ENCODE measurements at regions not wholly inside any gene's neighbourhood (a gene's known extent, or its start where the extent isn't known, plus 50 kb on each side); places are given as distances from the start of the nearest gene placed in this dataset.

DNA sequence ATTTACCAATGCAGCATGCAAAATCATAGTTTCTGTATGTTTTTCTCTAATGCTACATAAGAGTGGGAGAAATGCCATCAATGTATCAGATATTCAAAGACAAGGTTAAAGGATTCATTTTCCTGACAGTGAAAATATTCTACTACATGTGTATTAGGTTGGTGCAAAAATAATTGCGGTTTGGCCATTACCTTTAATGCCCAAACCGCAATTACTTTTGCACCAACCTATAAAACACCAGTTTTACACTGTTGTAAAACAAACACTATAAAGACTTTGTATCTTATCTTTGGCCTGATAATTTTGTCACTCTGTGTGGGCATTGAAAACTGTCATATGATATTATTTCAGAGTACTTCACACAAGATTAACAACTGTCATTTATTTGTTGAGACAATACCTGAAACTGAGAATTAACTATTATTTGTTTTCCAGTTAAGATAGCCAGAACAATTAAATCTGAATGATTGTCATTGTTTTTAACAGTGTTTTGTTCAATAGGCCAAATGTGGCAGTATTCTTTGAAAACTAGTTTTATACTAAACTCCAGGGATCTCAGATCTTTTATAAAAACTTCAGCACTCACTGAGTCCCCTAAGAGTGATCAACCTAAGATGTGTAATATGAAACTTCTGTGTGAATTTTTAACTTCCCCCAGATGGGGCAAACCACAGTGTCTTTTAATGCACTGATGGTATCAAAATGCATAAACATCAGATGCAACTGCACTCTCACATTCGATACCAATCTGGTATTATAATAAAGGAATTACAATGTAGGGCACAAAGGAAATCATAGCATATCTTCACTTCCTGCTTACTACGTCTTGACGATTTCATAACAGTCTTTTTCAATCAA lies 53.8 kb upstream of the FBN2 start:
- Mint-ChIP-seq H3K27ac (ENCODE audit: unreplicated experiment) (no peak overlapping the region), H3K4me1 (ENCODE audit: unreplicated experiment) (peaks cover 41% of the 10 kb centered on the region), H3K4me3 (ENCODE audit: unreplicated experiment) (no peak overlapping the region), H3K27me3 (ENCODE audit: unreplicated experiment) (no peaks in the 10 kb centered on the region), H3K36me3 (ENCODE audit: unreplicated experiment) (no peaks in the 10 kb centered on the region), H3K9me3 (ENCODE audit: unreplicated experiment) (no peaks in the 10 kb centered on the region)
- TF ChIP-seq, protein P1, sequence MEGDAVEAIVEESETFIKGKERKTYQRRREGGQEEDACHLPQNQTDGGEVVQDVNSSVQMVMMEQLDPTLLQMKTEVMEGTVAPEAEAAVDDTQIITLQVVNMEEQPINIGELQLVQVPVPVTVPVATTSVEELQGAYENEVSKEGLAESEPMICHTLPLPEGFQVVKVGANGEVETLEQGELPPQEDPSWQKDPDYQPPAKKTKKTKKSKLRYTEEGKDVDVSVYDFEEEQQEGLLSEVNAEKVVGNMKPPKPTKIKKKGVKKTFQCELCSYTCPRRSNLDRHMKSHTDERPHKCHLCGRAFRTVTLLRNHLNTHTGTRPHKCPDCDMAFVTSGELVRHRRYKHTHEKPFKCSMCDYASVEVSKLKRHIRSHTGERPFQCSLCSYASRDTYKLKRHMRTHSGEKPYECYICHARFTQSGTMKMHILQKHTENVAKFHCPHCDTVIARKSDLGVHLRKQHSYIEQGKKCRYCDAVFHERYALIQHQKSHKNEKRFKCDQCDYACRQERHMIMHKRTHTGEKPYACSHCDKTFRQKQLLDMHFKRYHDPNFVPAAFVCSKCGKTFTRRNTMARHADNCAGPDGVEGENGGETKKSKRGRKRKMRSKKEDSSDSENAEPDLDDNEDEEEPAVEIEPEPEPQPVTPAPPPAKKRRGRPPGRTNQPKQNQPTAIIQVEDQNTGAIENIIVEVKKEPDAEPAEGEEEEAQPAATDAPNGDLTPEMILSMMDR (IDR thresholded peaks at IDR 0.05) = no peak
- no peak for DNase-seq (ENCODE audit: extremely low spot score, unreplicated experiment)

DNA sequence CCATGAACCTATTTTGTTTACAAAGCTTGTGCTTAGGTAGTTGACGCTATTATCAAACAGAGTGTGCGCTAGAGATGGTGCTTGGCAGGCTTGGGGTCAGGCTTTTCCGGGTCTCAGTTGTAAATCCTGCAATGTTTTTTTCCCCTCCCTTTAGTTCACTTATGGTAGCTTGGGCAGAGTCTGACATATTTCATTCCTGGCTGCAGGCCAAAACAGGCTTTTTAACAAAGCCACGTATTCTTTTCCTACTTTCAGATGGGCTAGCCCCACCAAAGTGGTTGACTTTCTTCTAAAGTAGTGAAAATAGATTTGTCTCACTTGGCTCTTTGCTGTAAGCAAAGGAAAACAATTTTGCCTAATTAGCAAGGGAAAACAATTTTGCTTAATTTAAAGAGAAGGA lies 58.0 kb upstream of the FBN2 start:
- TF ChIP-seq, protein P1 (IDR thresholded peaks at IDR 0.05) = no peak
- Mint-ChIP-seq H3K27me3 (ENCODE audit: unreplicated experiment) (no peaks in the 10 kb centered on the region), H3K9me3 (ENCODE audit: unreplicated experiment) (no peaks in the 10 kb centered on the region), H3K36me3 (ENCODE audit: unreplicated experiment) (no peaks in the 10 kb centered on the region), H3K4me3 (ENCODE audit: unreplicated experiment) (no peak overlapping the region), H3K27ac (ENCODE audit: unreplicated experiment) (no peak overlapping the region), H3K4me1 (ENCODE audit: unreplicated experiment) (peaks cover 35% of the 10 kb centered on the region)
- no peak for DNase-seq (ENCODE audit: extremely low spot score, unreplicated experiment)

DNA sequence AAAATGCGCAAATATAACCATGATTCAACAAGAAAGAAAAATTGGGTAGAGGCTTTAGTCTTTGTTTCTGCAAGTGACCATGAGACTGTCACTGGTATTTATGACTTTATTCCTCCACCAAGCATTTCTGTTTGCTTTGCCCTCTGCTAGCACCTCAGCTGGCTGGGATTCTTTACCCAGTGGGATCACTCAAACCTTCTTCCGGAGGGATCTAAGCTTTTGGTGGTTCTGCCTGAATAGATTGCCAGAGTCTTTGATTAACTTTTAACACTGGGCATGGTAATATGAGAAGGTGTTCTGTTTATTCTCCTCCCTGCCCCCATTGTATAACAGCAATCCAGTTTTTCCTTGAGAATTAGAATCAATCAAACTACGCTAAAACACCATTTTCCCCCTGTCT lies 59.1 kb upstream of the FBN2 start:
- Mint-ChIP-seq H3K4me3 (ENCODE audit: unreplicated experiment) (no peak overlapping the region), H3K27me3 (ENCODE audit: unreplicated experiment) (no peaks in the 10 kb centered on the region), H3K9me3 (ENCODE audit: unreplicated experiment) (no peaks in the 10 kb centered on the region), H3K4me1 (ENCODE audit: unreplicated experiment) (peaks cover 28% of the 10 kb centered on the region), H3K27ac (ENCODE audit: unreplicated experiment) (no peak overlapping the region), H3K36me3 (ENCODE audit: unreplicated experiment) (no peaks in the 10 kb centered on the region)
- no peak for DNase-seq (ENCODE audit: extremely low spot score, unreplicated experiment)
- TF ChIP-seq, protein P1 (IDR thresholded peaks at IDR 0.05) = no peak

DNA sequence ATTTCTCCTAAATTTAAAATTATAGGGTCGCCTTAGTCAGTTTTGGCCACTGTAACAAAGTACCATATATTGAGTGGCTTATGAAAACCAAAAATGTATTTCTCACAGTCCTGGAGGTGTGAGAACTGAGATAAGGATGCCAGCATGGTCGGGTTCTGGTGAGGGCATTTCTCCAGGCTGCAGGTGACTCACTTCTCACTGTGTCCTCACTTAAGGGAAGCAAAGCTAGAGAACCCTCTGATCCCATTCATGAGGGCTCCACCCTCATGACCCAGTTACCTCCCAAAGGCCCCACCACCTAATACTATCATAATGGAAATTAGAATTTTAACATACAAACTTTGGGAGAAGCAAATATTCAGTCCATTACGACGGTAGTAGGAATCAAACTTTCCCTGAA lies 75.1 kb upstream of the FBN2 start:
- Mint-ChIP-seq H3K27ac (ENCODE audit: unreplicated experiment) (no peak overlapping the region), H3K4me3 (ENCODE audit: unreplicated experiment) (no peak overlapping the region), H3K9me3 (ENCODE audit: unreplicated experiment) (peaks cover 8% of the 10 kb centered on the region), H3K36me3 (ENCODE audit: unreplicated experiment) (no peaks in the 10 kb centered on the region), H3K27me3 (ENCODE audit: unreplicated experiment) (no peaks in the 10 kb centered on the region), H3K4me1 (ENCODE audit: unreplicated experiment) (peaks cover 18% of the 10 kb centered on the region)
- no peak for DNase-seq (ENCODE audit: extremely low spot score, unreplicated experiment)
- TF ChIP-seq, protein P1 (IDR thresholded peaks at IDR 0.05) = no peak

DNA sequence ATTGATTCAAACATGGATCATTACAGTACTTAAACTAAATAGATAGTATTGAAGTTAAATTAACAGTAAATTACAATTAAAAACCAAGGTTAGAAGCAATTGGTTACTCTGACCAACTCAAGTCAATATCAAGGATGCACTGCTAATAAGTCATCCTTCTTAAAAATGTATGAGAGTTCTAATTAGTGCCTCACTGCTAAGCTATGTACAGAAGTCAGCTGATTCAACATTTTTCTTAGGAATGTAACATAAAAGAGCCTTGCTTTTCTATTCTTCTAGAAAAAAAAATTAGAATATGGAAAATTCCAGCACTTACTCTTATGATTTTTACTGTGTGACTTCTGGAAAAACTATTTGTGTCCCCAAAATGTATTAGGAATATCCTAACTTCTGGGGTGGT lies 75.7 kb upstream of the FBN2 start:
- TF ChIP-seq, protein P1 (IDR thresholded peaks at IDR 0.05) = no peak
- Mint-ChIP-seq H3K4me3 (ENCODE audit: unreplicated experiment) (no peak overlapping the region), H3K27ac (ENCODE audit: unreplicated experiment) (peak overlapping the region; percentile 7), H3K27me3 (ENCODE audit: unreplicated experiment) (no peaks in the 10 kb centered on the region), H3K9me3 (ENCODE audit: unreplicated experiment) (peaks cover 8% of the 10 kb centered on the region), H3K4me1 (ENCODE audit: unreplicated experiment) (peaks cover 19% of the 10 kb centered on the region), H3K36me3 (ENCODE audit: unreplicated experiment) (no peaks in the 10 kb centered on the region)
- DNase-seq (ENCODE audit: extremely low spot score, unreplicated experiment) = no peak
